ENCODE measurements at regions not wholly inside any gene's neighbourhood (a gene's known extent, or its start where the extent isn't known, plus 50 kb on each side); places are given as distances from the start of the nearest gene placed in this dataset.

GRCh38 chr5:2254880-2255750 is 372.4 kb upstream of the IRX4 start:
- DNase-seq (ENCODE audit: missing footprints) (no peak), ATAC-seq (no peak)
- intact Hi-C loops (cut with DNase I) = no loop called here

- no peak for DNase-seq (ENCODE audit: missing footprints)
- intact Hi-C loops (cut with DNase I) = no loop called here
- no peak for ATAC-seq
Measured at GRCh38 chr5:2254406-2254805, 371.7 kb upstream of the IRX4 start.

GRCh38 chr5:2253040-2253975 is 370.6 kb upstream of the IRX4 start:
- ATAC-seq (no peak), DNase-seq (ENCODE audit: missing footprints) (no peak)
- intact Hi-C loops (cut with DNase I) = no loop called here

GRCh38 chr5:2251751-2252150 is 369.0 kb upstream of the IRX4 start:
- no peak for ATAC-seq
- intact Hi-C loops (cut with DNase I) = no loop called here
- DNase-seq (ENCODE audit: missing footprints) = no peak

GRCh38 chr5:2251298-2251697 is 368.6 kb upstream of the IRX4 start:
- peak; percentile 34 for ATAC-seq
- DNase-seq (ENCODE audit: missing footprints) = no peak
- intact Hi-C loops (cut with DNase I) = no loop called here

GRCh38 chr5:2250365-2250950 is 367.7 kb upstream of the IRX4 start:
- DNase-seq (ENCODE audit: missing footprints) (no peak), ATAC-seq (no peak)

GRCh38 chr5:2249442-2249841 is 366.7 kb upstream of the IRX4 start:
- DNase-seq (ENCODE audit: missing footprints) (no peak), ATAC-seq (no peak)
- intact Hi-C loops (cut with DNase I) = no loop called here

More at GRCh38 chr5:2250365-2250950, 367.7 kb upstream of the IRX4 start:
- intact Hi-C loops (cut with DNase I) = no loop called here

GRCh38 chr5:2249026-2249425 is 366.3 kb upstream of the IRX4 start:
- no peak for ATAC-seq
- intact Hi-C loops (cut with DNase I) = no loop called here

GRCh38 chr5:2242539-2242938 is 359.8 kb upstream of the IRX4 start:
- intact Hi-C loops (cut with DNase I) = no loop called here
- no peak for DNase-seq (ENCODE audit: missing footprints)
- ATAC-seq = no peak

More at GRCh38 chr5:2249026-2249425, 366.3 kb upstream of the IRX4 start:
- no peak for DNase-seq (ENCODE audit: missing footprints)

GRCh38 chr5:2241842-2242241 is 359.1 kb upstream of the IRX4 start:
- DNase-seq (ENCODE audit: missing footprints) (no peak), ATAC-seq (no peak)
- intact Hi-C loops (cut with DNase I) = no loop called here

- intact Hi-C loops (cut with DNase I) = no loop called here
- ATAC-seq (no peak), DNase-seq (ENCODE audit: missing footprints) (no peak)
Measured at GRCh38 chr5:2240118-2240904, 357.6 kb upstream of the IRX4 start.

- ATAC-seq = no peak
- intact Hi-C loops (cut with DNase I) = no loop called here
- no peak for DNase-seq (ENCODE audit: missing footprints)
Measured at GRCh38 chr5:2239201-2239910, 356.6 kb upstream of the IRX4 start.

GRCh38 chr5:2238732-2239131 is 356.0 kb upstream of the IRX4 start:
- ATAC-seq (no peak), DNase-seq (ENCODE audit: missing footprints) (no peak)
- intact Hi-C loops (cut with DNase I) = no loop called here

GRCh38 chr5:2227433-2227832 is 344.7 kb upstream of the IRX4 start:
- no peak for ATAC-seq
- intact Hi-C loops (cut with DNase I) = no loop called here
- DNase-seq (ENCODE audit: missing footprints) = no peak

GRCh38 chr5:2224689-2225088 is 342.0 kb upstream of the IRX4 start:
- DNase-seq (ENCODE audit: missing footprints) (no peak), ATAC-seq (no peak)
- intact Hi-C loops (cut with DNase I) = no loop called here

GRCh38 chr5:2223303-2223702 is 340.6 kb upstream of the IRX4 start:
- no peak for DNase-seq (ENCODE audit: missing footprints)
- no peak for ATAC-seq
- intact Hi-C loops (cut with DNase I) = no loop called here

GRCh38 chr5:2222246-2222992 is 339.7 kb upstream of the IRX4 start:
- ATAC-seq (no peak), DNase-seq (ENCODE audit: missing footprints) (no peak)
- intact Hi-C loops (cut with DNase I) = no loop called here

All from Right ventricle myocardium inferior (tissue), 1 donor.